HepG2 (cell line): ENCODE measurements at regions not wholly inside any gene's neighbourhood (a gene's known extent, or its start where the extent isn't known, plus 50 kb on each side); places are given as distances from the start of the nearest gene placed in this dataset.
A peak's percentile ranks its signal among the peaks of the same experiment; 100 is the strongest.

Source experiments
- ATAC-seq: fragments of 200-7000 bp; cut with Tn5 transposase; 3 replicates; pipeline ENCODE4 v1.9.1; 2020; ENCODE audit warnings: mild to moderate bottlenecking, moderate library complexity
- BruUV-seq: library from RNA; stranded (reverse); fragments of 400-500 nt; replicated peaks from 2 replicates; lab custom pipeline; 2021; lab: Mats Ljungman, UMichigan
- CTCF ChIA-PET: fragments of 300-600 bp; formaldehyde crosslinking; extraction: SDS; loops from one replicate; lab custom pipeline; 2021; ENCODE audit warnings: low total read pairs, inconsistent platforms, low intra/inter-chr PET ratio; lab: Yijun Ruan, JAX
- POLR2A ChIA-PET: fragments of 350-600 bp; sonication (Branson Sonifier 250); formaldehyde crosslinking; loops from one replicate; lab custom pipeline; 2020; ENCODE audit warnings: antibody characterized with exemption, inconsistent platforms; lab: Yijun Ruan, JAX
- DNase-seq: peaks from one replicate; pipeline ENCODE4 v3.0.0-alpha.2; 2015; ENCODE audit warnings: low spot score
- FAIRE-seq: peaks from 3 replicates; lab custom pipeline; 2011; peaks lifted over from hg19 to GRCh38; lab: Jason Lieb, UNC
- H2AFZ ChIP-seq: one replicate; pipeline ENCODE4 v1.6.1; 2011; ENCODE audit warnings: low read length, inconsistent platforms
- H3K27ac ChIP-seq: fragments of 300-600 bp; 3 replicates; pipeline ENCODE4 v1.8.0; 2011; ENCODE audit warnings: mixed run types, mild to moderate bottlenecking, mixed read lengths, low read length, inconsistent platforms; ENCODE audit not compliant: insufficient read depth; ENCODE audit errors: extremely low read length
- H3K27me3 ChIP-seq, 2 experiments: fragments of 200-600 bp in 1 of 2; 2 replicates in 1 of 2; 3 replicates in 1 of 2; pipeline versions ENCODE4 v1.6.0 to v1.8.0; 2011; ENCODE audit warnings: low read length in 2 of 2, mild to moderate bottlenecking in 2 of 2, moderate library complexity in 2 of 2, inconsistent platforms in 1 of 2; ENCODE audit not compliant: insufficient read depth in 2 of 2, control insufficient read depth in 1 of 2
- H3K36me3 ChIP-seq, 2 experiments: fragments of 200-600 bp in 1 of 2; replicated peaks in 1 of 2; 2 replicates in 1 of 2; 3 replicates in 1 of 2; pipeline versions ENCODE4 v1.5.1 to v1.8.0; 2011; ENCODE audit warnings: low read length in 2 of 2, inconsistent platforms in 1 of 2; ENCODE audit not compliant: insufficient read depth in 2 of 2, control insufficient read depth in 1 of 2
- H3K4me1 ChIP-seq: 2 replicates; pipeline ENCODE4 v1.5.1; 2012; ENCODE audit warnings: low read length, inconsistent platforms; ENCODE audit not compliant: insufficient read depth
- H3K4me2 ChIP-seq: 2 replicates; pipeline ENCODE4 v1.6.0; 2011; ENCODE audit warnings: low read depth, low read length, inconsistent platforms
- H3K4me3 ChIP-seq, 3 experiments: fragments of 200-600 bp in 1 of 3; sonication (generic), shearing (Covaris generic) in 1 of 3; replicated peaks in 1 of 3; 2 replicates each; pipeline ENCODE4 v1.5.1; 2011 to 2016; ENCODE audit warnings: low read length in 3 of 3, inconsistent platforms in 2 of 3, low read depth in 2 of 3, mild to moderate bottlenecking in 2 of 3, control low read depth in 1 of 3, mixed read lengths in 1 of 3; ENCODE audit not compliant: insufficient read depth in 1 of 3
- H3K79me2 ChIP-seq: one replicate; pipeline ENCODE4 v1.6.1; 2011; ENCODE audit warnings: low read length, inconsistent platforms; ENCODE audit not compliant: insufficient read depth
- H3K9ac ChIP-seq: 2 replicates; pipeline ENCODE4 v1.6.0; 2011; ENCODE audit warnings: mild to moderate bottlenecking, low read depth, low read length, inconsistent platforms; ENCODE audit not compliant: insufficient read depth
- H3K9me3 ChIP-seq: 2 replicates; pipeline ENCODE4 v1.5.1; 2012; ENCODE audit warnings: mild to moderate bottlenecking, low read length
- H4K20me1 ChIP-seq: 2 replicates; pipeline ENCODE4 v1.6.0; 2011; ENCODE audit warnings: inconsistent platforms, mild to moderate bottlenecking, low read length, moderate library complexity; ENCODE audit not compliant: insufficient read depth
- CEBPB ChIP-seq: IDR thresholded peaks from 2 replicates; pipeline ENCODE4 v1.6.1; 2011; ENCODE audit warnings: low read depth, low read length, improper control_type of control experiment, borderline replicate concordance
- MYNN ChIP-seq: sonication (generic); formaldehyde crosslinking; IDR thresholded peaks from 2 replicates; pipeline ENCODE4 v1.4.0; 2020; ENCODE audit warnings: mild to moderate bottlenecking, low read depth, missing genetic modification reagents
- PAWR ChIP-seq: sonication (generic); formaldehyde crosslinking; IDR thresholded peaks from 2 replicates; pipeline ENCODE4 v1.4.0; 2020; ENCODE audit warnings: missing genetic modification reagents, mild to moderate bottlenecking, borderline replicate concordance
- SMAD1 ChIP-seq: sonication (generic); formaldehyde crosslinking; IDR thresholded peaks from 2 replicates; pipeline ENCODE4 v1.4.0; 2020; ENCODE audit warnings: missing genetic modification reagents, low read depth, mild to moderate bottlenecking, borderline replicate concordance
- ZBTB8A ChIP-seq: sonication (generic); formaldehyde crosslinking; IDR thresholded peaks from 2 replicates; pipeline ENCODE4 v1.4.0; 2020; ENCODE audit warnings: mild to moderate bottlenecking, low read depth, missing genetic modification reagents, borderline replicate concordance
- ZFP91 ChIP-seq: sonication (generic); formaldehyde crosslinking; IDR thresholded peaks from 2 replicates; pipeline ENCODE4 v1.9.0; 2022; ENCODE audit warnings: missing genetic modification reagents, mild to moderate bottlenecking, borderline replicate concordance
- ZNF224 ChIP-seq: sonication (generic); formaldehyde crosslinking; IDR thresholded peaks from 2 replicates; pipeline ENCODE4 v1.5.0; 2020; ENCODE audit warnings: mild to moderate bottlenecking, missing genetic modification reagents
- ZNF512 ChIP-seq: sonication (generic); formaldehyde crosslinking; IDR thresholded peaks from 2 replicates; pipeline ENCODE4 v1.4.0; 2020; ENCODE audit warnings: mild to moderate bottlenecking, missing genetic modification reagents
- WGBS: methylation state at CpG from one replicate; pipeline ENCODE4 v1.1.6; 2017; ENCODE audit warnings: low lambda C conversion rate; 5-methylcytosine and 5-hydroxymethylcytosine counted together
- in situ Hi-C: cut with HindIII; loops from 2 replicates; pipeline ENCODE4 v1.10.0; 2017; ENCODE audit warnings: low pct_unique_long_range_greater_than_20kb; ENCODE audit not compliant: extremely low pct_ligation_motif_present
- intact Hi-C: fragments of 100-400 bp; cut with micrococcal nuclease; formaldehyde crosslinking; loops from one replicate; pipeline ENCODE4 v1.10.0; 2022; ENCODE audit not compliant: unreplicated experiment

GRCh38 chr20:51219544-51219943 is 196.6 kb upstream of the KCNG1 start:
- no peak overlapping the region for H3K27ac ChIP-seq
- no peaks in the 10 kb centered on the region for H4K20me1 ChIP-seq
- H3K36me3 ChIP-seq = no peaks in the 10 kb centered on the region
- H3K79me2 ChIP-seq = no peaks in the 10 kb centered on the region
- no peak overlapping the region for H3K9ac ChIP-seq
- intact Hi-C loops (no loop called here), in situ Hi-C loops (no loop called here)
- no peak for ATAC-seq
- ChIA-PET CTCF (interaction anchor here (1.2 to 2.5 kb wide), 3 partner anchors 87 to 375 kb away, joined by 5 to 18 read pairs (median 6); no protein-coding TSS in a partner anchor), POLR2A (no interaction called here)
- H3K4me1 ChIP-seq = no peaks in the 10 kb centered on the region
- H2AFZ ChIP-seq = no peak overlapping the region
- H3K9me3 ChIP-seq = peaks cover 20% of the 10 kb centered on the region
- peaks cover 6 to 20% of the 10 kb centered on the region in 2 experiments; a peak in 4 of 5 replicates for H3K27me3 ChIP-seq
- no TSS peak for BruUV-seq
- no peak for DNase-seq
- no peak overlapping the region for H3K4me3 ChIP-seq
- WGBS = 0% methylated on average over 1 of the region's 1 CpG
- TF ChIP-seq CEBPB = peak; percentile 62
- TF ChIP-seq PAWR = no peak
- FAIRE-seq = no peak
- no peak overlapping the region for H3K4me2 ChIP-seq

- TF ChIP-seq ZNF224 = no peak
- no peak for TF ChIP-seq ZFP91 (CRISPR knock-in tag)
- TF ChIP-seq SMAD1 (CRISPR knock-in tag) = no peak
- no peak for TF ChIP-seq MYNN (CRISPR knock-in tag)
- TF ChIP-seq ZNF512 (CRISPR knock-in tag) = no peak
- no peak for TF ChIP-seq ZBTB8A (CRISPR knock-in tag)
- 0% methylated on average over 1 of the region's 1 CpG for WGBS
- H3K79me2 ChIP-seq = no peaks in the 10 kb centered on the region
- DNase-seq (no peak), FAIRE-seq (no peak), ATAC-seq (no peak)
- H3K9ac ChIP-seq = no peak overlapping the region
- intact Hi-C loops (no loop called here), in situ Hi-C loops (no loop called here)
- H3K4me1 ChIP-seq = no peaks in the 10 kb centered on the region
- H3K9me3 ChIP-seq = peaks cover 20% of the 10 kb centered on the region
- H2AFZ ChIP-seq = no peak overlapping the region
- no TSS peak for BruUV-seq
- CTCF ChIA-PET = no interaction called here
- no peak overlapping the region for H3K4me2 ChIP-seq
- peaks cover 6 to 20% of the 10 kb centered on the region in 2 experiments; a peak in 4 of 5 replicates for H3K27me3 ChIP-seq
- no peak overlapping the region for H3K27ac ChIP-seq
- POLR2A ChIA-PET = no interaction called here
- H3K4me3 ChIP-seq = no peak overlapping the region
- no peaks in the 10 kb centered on the region for H4K20me1 ChIP-seq
- no peaks in the 10 kb centered on the region for H3K36me3 ChIP-seq
Observed at GRCh38 chr20:51218603-51219002, 195.7 kb upstream of the KCNG1 start.
